HCT116 (cell line): ENCODE measurements at regions not wholly inside any gene's neighbourhood (a gene's known extent, or its start where the extent isn't known, plus 50 kb on each side); places are given as distances from the start of the nearest gene placed in this dataset.

Experiments used
- ATAC-seq: fragments of 200-7000 bp; cut with Tn5 transposase; 2 replicates; pipeline ENCODE4 v1.9.1; 2020; ENCODE audit warnings: mild to moderate bottlenecking, moderate library complexity
- BruUV-seq: library from RNA; stranded (reverse); fragments of 400-500 nt; replicated peaks from 2 replicates; lab custom pipeline; 2021; lab: Mats Ljungman, UMichigan
- CTCF ChIA-PET: fragments of 300-600 bp; sonication (Branson Sonifier 250); formaldehyde crosslinking; loops from one replicate; lab custom pipeline; 2021; ENCODE audit warnings: antibody characterized with exemption; lab: Charles Lee
- POLR2A ChIA-PET: fragments of 300-600, 350-600 bp; sonication (Branson Sonifier 250); formaldehyde crosslinking; loops from one replicate; lab custom pipeline; 2021; ENCODE audit warnings: antibody characterized with exemption; lab: Charles Lee
- RAD21 ChIA-PET, 2 experiments: fragments of 300-600 bp; sonication (Branson Sonifier 250); formaldehyde crosslinking; loops; one replicate each; lab custom pipeline; 2023; ENCODE audit warnings: low total read pairs in 2 of 2; ENCODE audit not compliant: uncharacterized antibody in 2 of 2, unreplicated experiment in 2 of 2, low non-redundant PET in 1 of 2; lab: Charles Lee
- DNase-seq: peaks from one replicate; pipeline ENCODE4 v3.0.0-alpha.2; 2010; ENCODE audit warnings: low read depth, low spot score
- H2AFZ ChIP-seq: fragments of 200-600 bp; shearing (Covaris generic), sonication (generic); 2 replicates; pipeline ENCODE4 v1.6.1; 2017; ENCODE audit warnings: low read depth, mixed run types, mixed read lengths, antibody characterized with exemption, low read length; ENCODE audit not compliant: poor library complexity, severe bottlenecking
- H3K27ac ChIP-seq: 2 replicates; pipeline ENCODE4 v1.5.1; 2012; ENCODE audit warnings: low read depth, low read length
- H3K27me3 ChIP-seq: fragments of 200-600 bp; sonication (generic); 2 replicates; pipeline ENCODE4 v1.6.1; 2016; ENCODE audit warnings: mixed run types, low read length, mixed read lengths; ENCODE audit not compliant: insufficient read depth
- H3K36me3 ChIP-seq, 2 experiments: fragments of 200-500 bp in 1 of 2; fragments of 200-600 bp in 1 of 2; sonication (Bioruptor generic) in 1 of 2; sonication (generic) in 1 of 2; 2 replicates each; pipeline versions ENCODE4 v1.5.1 to v1.6.1; 2014 to 2016; ENCODE audit warnings: low read length in 2 of 2, inconsistent platforms in 1 of 2, mixed read lengths in 1 of 2, mixed run types in 1 of 2; ENCODE audit not compliant: insufficient read depth in 2 of 2, control insufficient read depth in 1 of 2
- H3K4me1 ChIP-seq, 2 experiments: fragments of 200-600 bp in 1 of 2; sonication (generic) in 1 of 2; 2 replicates each; pipeline versions ENCODE4 v1.5.1 to v1.6.1; 2012 to 2017; ENCODE audit warnings: low read length in 2 of 2, inconsistent platforms in 1 of 2, mild to moderate bottlenecking in 1 of 2, mixed read lengths in 1 of 2, mixed run types in 1 of 2, moderate library complexity in 1 of 2; ENCODE audit not compliant: insufficient read depth in 2 of 2, control insufficient read depth in 1 of 2
- H3K4me2 ChIP-seq: fragments of 200-600 bp; sonication (generic); 2 replicates; pipeline ENCODE4 v1.6.1; 2017; ENCODE audit warnings: mixed run types, low read length, mixed read lengths
- H3K4me3 ChIP-seq, 2 experiments: fragments of 200-600 bp in 1 of 2; sonication (generic) in 1 of 2; replicated peaks in 1 of 2; 2 replicates each; pipeline ENCODE4 v1.5.1; 2011 to 2016; ENCODE audit warnings: low read length in 2 of 2, control low read depth in 1 of 2, low read depth in 1 of 2, mild to moderate bottlenecking in 1 of 2, mixed read lengths in 1 of 2, mixed run types in 1 of 2
- H3K79me2 ChIP-seq: fragments of 200-600 bp; sonication (generic); 2 replicates; pipeline ENCODE4 v1.6.1; 2017; ENCODE audit warnings: mild to moderate bottlenecking, mixed run types, low read length, moderate library complexity, mixed read lengths; ENCODE audit not compliant: insufficient read depth
- H3K9ac ChIP-seq: fragments of 200-600 bp; sonication (generic); 2 replicates; pipeline ENCODE4 v1.6.1; 2016; ENCODE audit warnings: low read length, mixed read lengths
- H3K9me2 ChIP-seq: fragments of 200-600 bp; sonication (generic), shearing (Covaris generic); 2 replicates; pipeline ENCODE4 v1.6.1; 2017; ENCODE audit warnings: mixed run types, mild to moderate bottlenecking, moderate library complexity; ENCODE audit not compliant: insufficient read depth
- H3K9me3 ChIP-seq, 2 experiments: fragments of 200-500 bp in 1 of 2; fragments of 200-600 bp in 1 of 2; sonication (Bioruptor generic) in 1 of 2; sonication (generic) in 1 of 2; 2 replicates each; pipeline ENCODE4 v1.6.1; 2014 to 2017; ENCODE audit warnings: low read length in 2 of 2, mixed read lengths in 2 of 2, inconsistent platforms in 1 of 2, low read depth in 1 of 2, mild to moderate bottlenecking in 1 of 2, mixed run types in 1 of 2, moderate library complexity in 1 of 2; ENCODE audit not compliant: control insufficient read depth in 1 of 2, insufficient read depth in 1 of 2
- H4K20me1 ChIP-seq: fragments of 200-600 bp; sonication (generic), shearing (Covaris generic); 2 replicates; pipeline ENCODE4 v1.6.1; 2017; ENCODE audit warnings: mixed run types, mild to moderate bottlenecking, moderate library complexity; ENCODE audit not compliant: insufficient read depth
- ATF3 ChIP-seq: IDR thresholded peaks from 2 replicates; pipeline ENCODE4 v1.6.1; 2012
- CBX3 ChIP-seq: IDR thresholded peaks from 2 replicates; pipeline ENCODE4 v1.6.1; 2012; ENCODE audit warnings: low read depth
- EGR1 ChIP-seq: IDR thresholded peaks from 2 replicates; pipeline ENCODE4 v1.6.1; 2012; ENCODE audit warnings: low read depth
- ELF1 ChIP-seq: IDR thresholded peaks from 2 replicates; pipeline ENCODE4 v1.6.1; 2012; ENCODE audit warnings: low read depth, borderline replicate concordance
- EZH2 ChIP-seq: fragments of 200-600 bp; sonication (generic); IDR thresholded peaks from 2 replicates; pipeline ENCODE4 v1.6.1; 2017; ENCODE audit warnings: antibody characterized with exemption, mixed run types
- JUND ChIP-seq: IDR thresholded peaks from 2 replicates; pipeline ENCODE4 v1.6.1; 2012
- POLR2A ChIP-seq: IDR thresholded peaks from 2 replicates; pipeline ENCODE4 v1.7.0; 2011; ENCODE audit warnings: borderline replicate concordance; ENCODE audit not compliant: insufficient read depth, insufficient read length; ENCODE audit errors: extremely low read depth
- POLR2AphosphoS5 ChIP-seq: IDR thresholded peaks from 2 replicates; pipeline ENCODE4 v1.6.1; 2011; ENCODE audit warnings: mild to moderate bottlenecking, low read depth, low read length, moderate library complexity
- RAD21 ChIP-seq: IDR thresholded peaks from 2 replicates; pipeline ENCODE4 v1.6.1; 2012; ENCODE audit warnings: low read depth, mild to moderate bottlenecking
- SRF ChIP-seq: IDR thresholded peaks from 2 replicates; pipeline ENCODE4 v1.6.1; 2012; ENCODE audit warnings: low read depth
- TCF7L2 ChIP-seq: IDR thresholded peaks from 2 replicates; pipeline ENCODE4 v1.7.0; 2011; ENCODE audit warnings: borderline replicate concordance, inconsistent platforms; ENCODE audit not compliant: insufficient read depth, insufficient read length; ENCODE audit errors: extremely low read depth
- ZNF274 ChIP-seq: fragments of 200-500 bp; sonication (Bioruptor generic); IDR thresholded peaks from 2 replicates; pipeline ENCODE4 v1.6.1; 2014; ENCODE audit warnings: mild to moderate bottlenecking, low read depth, low read length, inconsistent platforms
- intact Hi-C: fragments of 100-400 bp; cut with micrococcal nuclease; formaldehyde crosslinking; loops from 2 replicates; pipeline ENCODE4 v1.10.0; 2022
- TF ChIP-seq, protein P1 (sequence below), 3 experiments: fragments of 200-600 bp in 1 of 3; sonication (generic) in 1 of 3; IDR thresholded peaks in 2 of 3; conservative IDR thresholded peaks in 1 of 3; 2 replicates each; pipeline ENCODE4 v1.5.1; 2012 to 2017; ENCODE audit warnings: low read depth in 2 of 3, low read length in 2 of 3, antibody characterized with exemption in 1 of 3, borderline replicate concordance in 1 of 3, control low read depth in 1 of 3, mild to moderate bottlenecking in 1 of 3, mixed read lengths in 1 of 3, mixed run types in 1 of 3, moderate library complexity in 1 of 3; ENCODE audit not compliant: insufficient read depth in 1 of 3
- TF ChIP-seq, protein P2 (sequence below): IDR thresholded peaks from 2 replicates; pipeline ENCODE4 v1.6.1; 2012; ENCODE audit warnings: low read depth
- TF ChIP-seq, protein P3 (sequence below): IDR thresholded peaks from 2 replicates; pipeline ENCODE4 v1.6.1; 2012
- TF ChIP-seq, protein P4 (sequence below): IDR thresholded peaks from 2 replicates; pipeline ENCODE4 v1.6.1; 2011; ENCODE audit warnings: mild to moderate bottlenecking, low read length, moderate library complexity; ENCODE audit not compliant: insufficient replicate concordance; ENCODE audit errors: extremely low read depth

GRCh38 chr16:61579195-61579594, 457.0 kb downstream of the CDH8 start:
- Histone ChIP-seq H3K4me3 (no peak overlapping the region), H3K79me2 (no peaks in the 10 kb centered on the region), H3K27me3 (no peaks in the 10 kb centered on the region), H3K4me1 (no peaks in the 10 kb centered on the region), H3K27ac (no peak overlapping the region), H2AFZ (no peak overlapping the region), H3K9me3 (peaks cover 0 to 45% of the 10 kb centered on the region in 2 experiments; a peak in 3 of 4 replicates), H3K9ac (no peak overlapping the region), H3K9me2 (no peaks in the 10 kb centered on the region), H3K4me2 (no peak overlapping the region), H4K20me1 (no peaks in the 10 kb centered on the region), H3K36me3 (no peaks in the 10 kb centered on the region)
- CTCF ChIA-PET: no interaction called here
- POLR2A ChIA-PET: no interaction called here
- intact Hi-C loops: no loop called here
- RAD21 ChIA-PET: no interaction called here
- no peak for TF ChIP-seq JUND
- TF ChIP-seq EGR1: no peak
- TF ChIP-seq TCF7L2: no peak
- no peak for TF ChIP-seq EZH2
- TF ChIP-seq, protein P1, sequence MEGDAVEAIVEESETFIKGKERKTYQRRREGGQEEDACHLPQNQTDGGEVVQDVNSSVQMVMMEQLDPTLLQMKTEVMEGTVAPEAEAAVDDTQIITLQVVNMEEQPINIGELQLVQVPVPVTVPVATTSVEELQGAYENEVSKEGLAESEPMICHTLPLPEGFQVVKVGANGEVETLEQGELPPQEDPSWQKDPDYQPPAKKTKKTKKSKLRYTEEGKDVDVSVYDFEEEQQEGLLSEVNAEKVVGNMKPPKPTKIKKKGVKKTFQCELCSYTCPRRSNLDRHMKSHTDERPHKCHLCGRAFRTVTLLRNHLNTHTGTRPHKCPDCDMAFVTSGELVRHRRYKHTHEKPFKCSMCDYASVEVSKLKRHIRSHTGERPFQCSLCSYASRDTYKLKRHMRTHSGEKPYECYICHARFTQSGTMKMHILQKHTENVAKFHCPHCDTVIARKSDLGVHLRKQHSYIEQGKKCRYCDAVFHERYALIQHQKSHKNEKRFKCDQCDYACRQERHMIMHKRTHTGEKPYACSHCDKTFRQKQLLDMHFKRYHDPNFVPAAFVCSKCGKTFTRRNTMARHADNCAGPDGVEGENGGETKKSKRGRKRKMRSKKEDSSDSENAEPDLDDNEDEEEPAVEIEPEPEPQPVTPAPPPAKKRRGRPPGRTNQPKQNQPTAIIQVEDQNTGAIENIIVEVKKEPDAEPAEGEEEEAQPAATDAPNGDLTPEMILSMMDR (IDR thresholded peaks at IDR 0.05 in 2 of 3, conservative IDR thresholded peaks at IDR 0.05 in 1 of 3; ENCODE audit: borderline replicate concordance in 1 of 3, insufficient read depth in 1 of 3, low read depth in 2 of 3, low read length in 2 of 3): no peak
- TF ChIP-seq, protein P2, sequence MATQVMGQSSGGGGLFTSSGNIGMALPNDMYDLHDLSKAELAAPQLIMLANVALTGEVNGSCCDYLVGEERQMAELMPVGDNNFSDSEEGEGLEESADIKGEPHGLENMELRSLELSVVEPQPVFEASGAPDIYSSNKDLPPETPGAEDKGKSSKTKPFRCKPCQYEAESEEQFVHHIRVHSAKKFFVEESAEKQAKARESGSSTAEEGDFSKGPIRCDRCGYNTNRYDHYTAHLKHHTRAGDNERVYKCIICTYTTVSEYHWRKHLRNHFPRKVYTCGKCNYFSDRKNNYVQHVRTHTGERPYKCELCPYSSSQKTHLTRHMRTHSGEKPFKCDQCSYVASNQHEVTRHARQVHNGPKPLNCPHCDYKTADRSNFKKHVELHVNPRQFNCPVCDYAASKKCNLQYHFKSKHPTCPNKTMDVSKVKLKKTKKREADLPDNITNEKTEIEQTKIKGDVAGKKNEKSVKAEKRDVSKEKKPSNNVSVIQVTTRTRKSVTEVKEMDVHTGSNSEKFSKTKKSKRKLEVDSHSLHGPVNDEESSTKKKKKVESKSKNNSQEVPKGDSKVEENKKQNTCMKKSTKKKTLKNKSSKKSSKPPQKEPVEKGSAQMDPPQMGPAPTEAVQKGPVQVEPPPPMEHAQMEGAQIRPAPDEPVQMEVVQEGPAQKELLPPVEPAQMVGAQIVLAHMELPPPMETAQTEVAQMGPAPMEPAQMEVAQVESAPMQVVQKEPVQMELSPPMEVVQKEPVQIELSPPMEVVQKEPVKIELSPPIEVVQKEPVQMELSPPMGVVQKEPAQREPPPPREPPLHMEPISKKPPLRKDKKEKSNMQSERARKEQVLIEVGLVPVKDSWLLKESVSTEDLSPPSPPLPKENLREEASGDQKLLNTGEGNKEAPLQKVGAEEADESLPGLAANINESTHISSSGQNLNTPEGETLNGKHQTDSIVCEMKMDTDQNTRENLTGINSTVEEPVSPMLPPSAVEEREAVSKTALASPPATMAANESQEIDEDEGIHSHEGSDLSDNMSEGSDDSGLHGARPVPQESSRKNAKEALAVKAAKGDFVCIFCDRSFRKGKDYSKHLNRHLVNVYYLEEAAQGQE: no peak
- no peak for TF ChIP-seq POLR2AphosphoS5
- TF ChIP-seq ZNF274: no peak
- no peak for TF ChIP-seq SRF
- TF ChIP-seq, protein P3, sequence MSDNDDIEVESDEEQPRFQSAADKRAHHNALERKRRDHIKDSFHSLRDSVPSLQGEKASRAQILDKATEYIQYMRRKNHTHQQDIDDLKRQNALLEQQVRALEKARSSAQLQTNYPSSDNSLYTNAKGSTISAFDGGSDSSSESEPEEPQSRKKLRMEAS: no peak
- no peak for TF ChIP-seq CBX3
- no peak for TF ChIP-seq RAD21
- TF ChIP-seq ELF1: no peak
- TF ChIP-seq, protein P4, sequence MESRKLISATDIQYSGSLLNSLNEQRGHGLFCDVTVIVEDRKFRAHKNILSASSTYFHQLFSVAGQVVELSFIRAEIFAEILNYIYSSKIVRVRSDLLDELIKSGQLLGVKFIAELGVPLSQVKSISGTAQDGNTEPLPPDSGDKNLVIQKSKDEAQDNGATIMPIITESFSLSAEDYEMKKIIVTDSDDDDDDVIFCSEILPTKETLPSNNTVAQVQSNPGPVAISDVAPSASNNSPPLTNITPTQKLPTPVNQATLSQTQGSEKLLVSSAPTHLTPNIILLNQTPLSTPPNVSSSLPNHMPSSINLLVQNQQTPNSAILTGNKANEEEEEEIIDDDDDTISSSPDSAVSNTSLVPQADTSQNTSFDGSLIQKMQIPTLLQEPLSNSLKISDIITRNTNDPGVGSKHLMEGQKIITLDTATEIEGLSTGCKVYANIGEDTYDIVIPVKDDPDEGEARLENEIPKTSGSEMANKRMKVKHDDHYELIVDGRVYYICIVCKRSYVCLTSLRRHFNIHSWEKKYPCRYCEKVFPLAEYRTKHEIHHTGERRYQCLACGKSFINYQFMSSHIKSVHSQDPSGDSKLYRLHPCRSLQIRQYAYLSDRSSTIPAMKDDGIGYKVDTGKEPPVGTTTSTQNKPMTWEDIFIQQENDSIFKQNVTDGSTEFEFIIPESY: no peak
- TF ChIP-seq ATF3: no peak
- no peak for TF ChIP-seq POLR2A
- DNase-seq: no peak
- no peak for ATAC-seq
- no TSS peak for BruUV-seq
